WTC11 (cell line): ENCODE measurements at regions not wholly inside any gene's neighbourhood (a gene's known extent, or its start where the extent isn't known, plus 50 kb on each side); places are given as distances from the start of the nearest gene placed in this dataset.
"Not testable (repeated sequence)": the region's sequence is repeated elsewhere in the genome, so short reads cannot be mapped to it uniquely, and the experiment has no call there.

ENCODE experiments used
- ATAC-seq: fragments of 200-7000 bp; cut with Tn5 transposase; 2 replicates; pipeline ENCODE4 v1.10.0; 2021; ENCODE audit warnings: mild to moderate bottlenecking, moderate library complexity
- CTCF ChIA-PET: fragments of 300-600 bp; sonication (Branson Sonifier 250); formaldehyde crosslinking; loops from one replicate; lab custom pipeline; 2021; ENCODE audit warnings: antibody characterized with exemption; lab: Charles Lee
- POLR2A ChIA-PET: fragments of 350-600 bp; sonication (Branson Sonifier 250); formaldehyde crosslinking; loops from one replicate; lab custom pipeline; 2021; ENCODE audit warnings: antibody characterized with exemption; lab: Charles Lee
- DNase-seq: peaks from one replicate; pipeline ENCODE4 v3.0.0; 2021; ENCODE audit warnings: low spot score
- H3K27ac Mint-ChIP-seq: 2 replicates; pipeline ENCODE4 v1.8.0; 2021; ENCODE audit warnings: mixed read lengths
- H3K27me3 Mint-ChIP-seq: 2 replicates; pipeline ENCODE4 v1.8.0; 2021; ENCODE audit warnings: low read depth, mild to moderate bottlenecking, moderate library complexity, mixed read lengths
- H3K36me3 Mint-ChIP-seq: 2 replicates; pipeline ENCODE4 v1.8.0; 2021; ENCODE audit warnings: mixed read lengths
- H3K4me1 Mint-ChIP-seq: 2 replicates; pipeline ENCODE4 v1.8.0; 2022; ENCODE audit warnings: mixed read lengths
- H3K4me3 Mint-ChIP-seq: 2 replicates; pipeline ENCODE4 v1.8.0; 2021; ENCODE audit warnings: mild to moderate bottlenecking, moderate library complexity, mixed read lengths
- H3K9me3 Mint-ChIP-seq: 2 replicates; pipeline ENCODE4 v1.8.0; 2021; ENCODE audit warnings: mixed read lengths
- ATF1 ChIP-seq: sonication (generic); formaldehyde crosslinking; IDR thresholded peaks from 2 replicates; pipeline ENCODE4 v1.8.1; 2023; ENCODE audit warnings: mild to moderate bottlenecking, moderate library complexity, missing genetic modification reagents
- CREB1 ChIP-seq: sonication (generic); formaldehyde crosslinking; IDR thresholded peaks from 2 replicates; pipeline ENCODE4 v1.8.0; 2023; ENCODE audit warnings: mild to moderate bottlenecking, missing genetic modification reagents
- ELF4 ChIP-seq: sonication (generic); formaldehyde crosslinking; IDR thresholded peaks from 2 replicates; pipeline ENCODE4 v1.8.1; 2022; ENCODE audit warnings: low read depth, mild to moderate bottlenecking, moderate library complexity, missing genetic modification reagents
- ERG ChIP-seq: fragments of 250-450 bp; sonication (Bioruptor Pico); IDR thresholded peaks from 2 replicates; pipeline ENCODE4 v1.8.0; 2021; ENCODE audit warnings: mild to moderate bottlenecking
- FOXK1 ChIP-seq: sonication (generic); formaldehyde crosslinking; IDR thresholded peaks from 2 replicates; pipeline ENCODE4 v1.8.0; 2022; ENCODE audit warnings: mild to moderate bottlenecking, moderate library complexity, missing genetic modification reagents
- NFATC4 ChIP-seq: fragments of 250-450 bp; sonication (Bioruptor Pico); IDR thresholded peaks from 2 replicates; pipeline ENCODE4 v1.9.0; 2021; ENCODE audit warnings: mild to moderate bottlenecking
- NFYB ChIP-seq: sonication (generic); formaldehyde crosslinking; conservative IDR thresholded peaks from 2 replicates; pipeline ENCODE4 v1.8.0; 2022; ENCODE audit warnings: low read depth, missing genetic modification reagents
- NR1H2 ChIP-seq: sonication (generic); formaldehyde crosslinking; IDR thresholded peaks from 2 replicates; pipeline ENCODE4 v1.9.0; 2021; ENCODE audit warnings: mild to moderate bottlenecking, moderate library complexity, missing genetic modification reagents
- OVOL2 ChIP-seq: fragments of 250-450 bp; sonication (Bioruptor Pico); IDR thresholded peaks from 2 replicates; pipeline ENCODE4 v1.9.0; 2021; ENCODE audit warnings: mild to moderate bottlenecking, borderline replicate concordance
- PREB ChIP-seq: sonication (generic); formaldehyde crosslinking; IDR thresholded peaks from 2 replicates; pipeline ENCODE4 v1.8.1; 2022; ENCODE audit warnings: mild to moderate bottlenecking, missing genetic modification reagents, moderate library complexity, borderline replicate concordance
- STAT6 ChIP-seq: sonication (generic); formaldehyde crosslinking; conservative IDR thresholded peaks from 2 replicates; pipeline ENCODE4 v1.8.1; 2023; ENCODE audit warnings: mild to moderate bottlenecking, low read depth, missing genetic modification reagents, moderate library complexity
- TEAD1 ChIP-seq: sonication (generic); formaldehyde crosslinking; IDR thresholded peaks from 2 replicates; pipeline ENCODE4 v1.8.0; 2022; ENCODE audit warnings: mild to moderate bottlenecking, missing genetic modification reagents

- TF ChIP-seq STAT6 (no peak), ATF1 (CRISPR knock-in tag) (no peak), NR1H2 (CRISPR knock-in tag) (no peak), CREB1 (CRISPR knock-in tag) (no peak), ELF4 (CRISPR knock-in tag) (no peak), NFYB (CRISPR knock-in tag) (no peak), ERG (CRISPR knock-in tag) (no peak), OVOL2 (CRISPR knock-in tag) (no peak)
These were observed 133.6 kb upstream of the MAMLD1 start (continued) for GRCh38 chrX:150229481-150229880.

- H3K9me3 Mint-ChIP-seq, H3K4me3 Mint-ChIP-seq, ATAC-seq, POLR2A ChIA-PET, DNase-seq, H3K36me3 Mint-ChIP-seq, H3K27ac Mint-ChIP-seq: not testable (repeated sequence)
- H3K27me3 Mint-ChIP-seq = peaks cover 54% of the 10 kb centered on the region
- peaks cover 12% of the 10 kb centered on the region for H3K4me1 Mint-ChIP-seq
- CTCF ChIA-PET = interaction anchor here (0.6 kb wide), 1 partner anchor 109 kb away, joined by 3 read pairs; no protein-coding TSS in a partner anchor
These were observed 132.2 kb upstream of the MAMLD1 start for GRCh38 chrX:150230952-150231351.

- H3K27me3 Mint-ChIP-seq = peaks cover 51% of the 10 kb centered on the region
- DNase-seq, POLR2A ChIA-PET, H3K4me3 Mint-ChIP-seq, H3K9me3 Mint-ChIP-seq, H3K36me3 Mint-ChIP-seq, ATAC-seq, H3K4me1 Mint-ChIP-seq, H3K27ac Mint-ChIP-seq: not testable (repeated sequence)
- CTCF ChIA-PET = interaction anchor here (0.6 kb wide), 1 partner anchor 109 kb away, joined by 3 read pairs; no protein-coding TSS in a partner anchor
These were observed 131.7 kb upstream of the MAMLD1 start for GRCh38 chrX:150231368-150231767.

GRCh38 chrX:150232222-150232621 lies 130.9 kb upstream of the MAMLD1 start:
- DNase-seq, H3K9me3 Mint-ChIP-seq, H3K27ac Mint-ChIP-seq, H3K36me3 Mint-ChIP-seq, POLR2A ChIA-PET, ATAC-seq, H3K4me3 Mint-ChIP-seq, H3K4me1 Mint-ChIP-seq, CTCF ChIA-PET: not testable (repeated sequence)
- H3K27me3 Mint-ChIP-seq = peaks cover 42% of the 10 kb centered on the region

GRCh38 chrX:150234126-150234525 lies 129.0 kb upstream of the MAMLD1 start:
- no peak overlapping the region for H3K27ac Mint-ChIP-seq
- H3K4me1 Mint-ChIP-seq = no peaks in the 10 kb centered on the region
- TF ChIP-seq PREB (no peak), TEAD1 (CRISPR knock-in tag) (no peak), OVOL2 (CRISPR knock-in tag) (no peak), FOXK1 (CRISPR knock-in tag) (no peak), NFATC4 (CRISPR knock-in tag) (no peak)
- TF ChIP-seq, all 79 proteins: peak for 0
- DNase-seq (no peak), ATAC-seq (no peak)
- H3K36me3 Mint-ChIP-seq = no peaks in the 10 kb centered on the region
- POLR2A ChIA-PET = no interaction called here
- H3K27me3 Mint-ChIP-seq = peaks cover 23% of the 10 kb centered on the region
- no peaks in the 10 kb centered on the region for H3K9me3 Mint-ChIP-seq
- H3K4me3 Mint-ChIP-seq = no peak overlapping the region
- CTCF ChIA-PET = no interaction called here
